ENCODE measurements at regions not wholly inside any gene's neighbourhood (a gene's known extent, or its start where the extent isn't known, plus 50 kb on each side); places are given as distances from the start of the nearest gene placed in this dataset.

- DNase-seq, result no peak
- Histone ChIP-seq H3K4me1 (ENCODE audit: control insufficient read depth, insufficient read depth, low read depth, low read length) (no peaks in the 10 kb centered on the region), H3K14ac (ENCODE audit: low read length in 2 of 2) (no peak overlapping the region), H3K4me3 (ENCODE audit: insufficient read depth in 1 of 2, low read depth in 1 of 2, low read length in 2 of 2) (no peak overlapping the region), H2AFZ (ENCODE audit: low read depth, low read length) (no peak overlapping the region), H3K4ac (ENCODE audit: low read depth in 1 of 2, low read length in 2 of 2) (no peak overlapping the region), H3K36me3 (ENCODE audit: control insufficient read depth in 1 of 2, insufficient read depth in 2 of 2, low read depth in 1 of 2, low read length in 2 of 2) (no peaks in the 10 kb centered on the region), H3K9me3 (ENCODE audit: control insufficient read depth, low read length) (peaks cover 11% of the 10 kb centered on the region), H3K4me2 (ENCODE audit: low read length, poor library complexity, severe bottlenecking) (no peak overlapping the region), H3K9ac (ENCODE audit: low read length) (no peak overlapping the region), H2AK5ac (ENCODE audit: low read length, severe bottlenecking) (no peak overlapping the region), H3K23ac (ENCODE audit: low read length in 2 of 2) (no peak overlapping the region), H2BK5ac (ENCODE audit: low read depth, low read length, poor library complexity, severe bottlenecking) (no peak overlapping the region), H4K91ac (ENCODE audit: low read length) (no peak overlapping the region), H2BK120ac (ENCODE audit: low read depth, low read length) (no peak overlapping the region), H3K27ac (ENCODE audit: low read length, poor library complexity, severe bottlenecking) (no peak overlapping the region), H2BK15ac (ENCODE audit: low read depth, poor library complexity, severe bottlenecking) (no peak overlapping the region), H3K27me3 (ENCODE audit: control insufficient read depth in 1 of 2, insufficient read depth in 1 of 2, low read length in 2 of 2) (no peaks in the 10 kb centered on the region), H3K79me1 (replicated peaks; ENCODE audit: low read length, poor library complexity, severe bottlenecking) (no peaks in the 10 kb centered on the region), H2BK12ac (ENCODE audit: low read length in 2 of 2) (no peak overlapping the region), H3K18ac (ENCODE audit: low read depth in 1 of 2, low read length in 2 of 2) (no peak overlapping the region), H4K8ac (ENCODE audit: low read length) (no peak overlapping the region)
- 95% methylated on average over 1 of the region's 1 CpG for WGBS
Observed at GRCh38 chr11:22567759-22568158, 57.9 kb downstream of the FANCF start.

GRCh38 chr11:22566293-22566692 is 59.3 kb downstream of the FANCF start:
- WGBS, result 67% methylated on average over 2 of the region's 2 CpGs

DNA sequence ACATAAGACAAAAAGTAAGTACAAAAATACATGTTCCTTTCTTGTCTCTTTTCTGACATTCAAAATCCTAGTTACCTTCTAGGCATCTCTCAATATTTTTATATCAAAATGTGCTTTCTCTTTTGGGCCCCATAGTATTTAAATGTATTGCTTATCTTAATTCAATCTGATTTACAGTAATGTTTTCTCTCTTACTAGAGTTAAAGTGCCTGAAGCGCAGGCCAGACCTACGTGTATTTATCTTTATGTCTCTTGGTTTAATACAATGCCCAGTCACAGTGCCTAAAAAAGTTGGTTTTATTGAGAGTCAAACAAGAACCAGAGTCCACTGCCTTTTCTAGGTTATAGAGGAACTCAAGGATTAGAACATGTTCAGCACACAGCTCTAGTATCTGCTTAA is 64.3 kb downstream of the FANCF start:
- no peak overlapping the region for H3K9ac ChIP-seq (ENCODE audit: low read length)
- H3K27ac ChIP-seq (ENCODE audit: low read length, poor library complexity, severe bottlenecking), result no peak overlapping the region
- no peak overlapping the region for H3K4me3 ChIP-seq (ENCODE audit: insufficient read depth in 1 of 2, low read depth in 1 of 2, low read length in 2 of 2)
- H3K4ac ChIP-seq (ENCODE audit: low read depth in 1 of 2, low read length in 2 of 2), result no peak overlapping the region
- no peak overlapping the region for H4K91ac ChIP-seq (ENCODE audit: low read length)
- H3K18ac ChIP-seq (ENCODE audit: low read depth in 1 of 2, low read length in 2 of 2), result no peak overlapping the region
- H3K23ac ChIP-seq (ENCODE audit: low read length in 2 of 2), result no peak overlapping the region
- H3K79me1 ChIP-seq (replicated peaks; ENCODE audit: low read length, poor library complexity, severe bottlenecking), result no peaks in the 10 kb centered on the region
- no peak for DNase-seq
- WGBS, result 100% methylated on average over 1 of the region's 2 CpGs
- H2BK5ac ChIP-seq (ENCODE audit: low read depth, low read length, poor library complexity, severe bottlenecking), result no peak overlapping the region
- H3K4me2 ChIP-seq (ENCODE audit: low read length, poor library complexity, severe bottlenecking), result no peak overlapping the region
- H3K4me1 ChIP-seq (ENCODE audit: control insufficient read depth, insufficient read depth, low read depth, low read length), result no peaks in the 10 kb centered on the region
- no peak overlapping the region for H2BK120ac ChIP-seq (ENCODE audit: low read depth, low read length)
- no peaks in the 10 kb centered on the region for H3K27me3 ChIP-seq (ENCODE audit: control insufficient read depth in 1 of 2, insufficient read depth in 1 of 2, low read length in 2 of 2)
- no peaks in the 10 kb centered on the region for H3K36me3 ChIP-seq (ENCODE audit: control insufficient read depth in 1 of 2, insufficient read depth in 2 of 2, low read depth in 1 of 2, low read length in 2 of 2)
- H4K8ac ChIP-seq (ENCODE audit: low read length), result no peak overlapping the region
- no peak overlapping the region for H3K14ac ChIP-seq (ENCODE audit: low read length in 2 of 2)
- H2BK15ac ChIP-seq (ENCODE audit: low read depth, poor library complexity, severe bottlenecking), result no peak overlapping the region
- no peak overlapping the region for H2BK12ac ChIP-seq (ENCODE audit: low read length in 2 of 2)
- no peak overlapping the region for H2AFZ ChIP-seq (ENCODE audit: low read depth, low read length)
- no peak overlapping the region for H2AK5ac ChIP-seq (ENCODE audit: low read length, severe bottlenecking)
- H3K9me3 ChIP-seq (ENCODE audit: control insufficient read depth, low read length), result peaks cover 11% of the 10 kb centered on the region

More at GRCh38 chr11:22566293-22566692, 59.3 kb downstream of the FANCF start:
- H2AK5ac ChIP-seq (ENCODE audit: low read length, severe bottlenecking), result no peak overlapping the region
- no peak overlapping the region for H3K4ac ChIP-seq (ENCODE audit: low read depth in 1 of 2, low read length in 2 of 2)
- no peak overlapping the region for H2BK120ac ChIP-seq (ENCODE audit: low read depth, low read length)
- H3K27me3 ChIP-seq (ENCODE audit: control insufficient read depth in 1 of 2, insufficient read depth in 1 of 2, low read length in 2 of 2), result no peaks in the 10 kb centered on the region
- H3K4me2 ChIP-seq (ENCODE audit: low read length, poor library complexity, severe bottlenecking), result no peak overlapping the region
- no peak overlapping the region for H4K91ac ChIP-seq (ENCODE audit: low read length)
- no peak overlapping the region for H2BK15ac ChIP-seq (ENCODE audit: low read depth, poor library complexity, severe bottlenecking)
- H3K4me1 ChIP-seq (ENCODE audit: control insufficient read depth, insufficient read depth, low read depth, low read length), result no peaks in the 10 kb centered on the region
- no peak overlapping the region for H2BK12ac ChIP-seq (ENCODE audit: low read length in 2 of 2)
- DNase-seq, result no peak
- H2BK5ac ChIP-seq (ENCODE audit: low read depth, low read length, poor library complexity, severe bottlenecking), result no peak overlapping the region
- no peak overlapping the region for H3K4me3 ChIP-seq (ENCODE audit: insufficient read depth in 1 of 2, low read depth in 1 of 2, low read length in 2 of 2)
- no peak overlapping the region for H3K27ac ChIP-seq (ENCODE audit: low read length, poor library complexity, severe bottlenecking)
- no peak overlapping the region for H2AFZ ChIP-seq (ENCODE audit: low read depth, low read length)
- peaks cover 11% of the 10 kb centered on the region for H3K9me3 ChIP-seq (ENCODE audit: control insufficient read depth, low read length)
- no peak overlapping the region for H3K23ac ChIP-seq (ENCODE audit: low read length in 2 of 2)
- no peak overlapping the region for H3K14ac ChIP-seq (ENCODE audit: low read length in 2 of 2)
- H3K36me3 ChIP-seq (ENCODE audit: control insufficient read depth in 1 of 2, insufficient read depth in 2 of 2, low read depth in 1 of 2, low read length in 2 of 2), result no peaks in the 10 kb centered on the region
- H4K8ac ChIP-seq (ENCODE audit: low read length), result no peak overlapping the region
- no peak overlapping the region for H3K9ac ChIP-seq (ENCODE audit: low read length)
- no peak overlapping the region for H3K18ac ChIP-seq (ENCODE audit: low read depth in 1 of 2, low read length in 2 of 2)
- H3K79me1 ChIP-seq (replicated peaks; ENCODE audit: low read length, poor library complexity, severe bottlenecking), result no peaks in the 10 kb centered on the region

DNA sequence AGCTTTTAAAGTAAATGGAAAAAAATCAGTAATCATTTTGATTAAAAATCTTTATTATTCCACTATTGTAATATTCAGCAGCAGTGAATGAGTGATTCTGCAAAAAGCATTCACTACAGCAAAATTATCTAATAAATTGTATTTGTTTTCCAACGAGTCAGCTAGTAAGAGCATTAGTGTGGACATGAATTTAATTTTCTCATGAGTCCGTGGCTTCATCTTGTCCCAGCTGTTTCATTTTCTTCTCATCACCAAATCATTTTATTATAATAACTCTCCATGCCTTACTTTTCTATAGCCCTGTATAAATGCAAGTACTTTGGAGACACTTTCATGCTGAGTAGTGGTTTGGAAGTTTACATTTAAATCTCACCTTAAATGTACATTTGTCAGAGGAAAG is 66.2 kb downstream of the FANCF start:
- WGBS, result 50% methylated on average over 1 of the region's 2 CpGs
- no peak overlapping the region for H3K23ac ChIP-seq (ENCODE audit: low read length in 2 of 2)
- H3K4me1 ChIP-seq (ENCODE audit: control insufficient read depth, insufficient read depth, low read depth, low read length), result no peaks in the 10 kb centered on the region
- H4K91ac ChIP-seq (ENCODE audit: low read length), result no peak overlapping the region
- H2BK12ac ChIP-seq (ENCODE audit: low read length in 2 of 2), result no peak overlapping the region
- H3K27ac ChIP-seq (ENCODE audit: low read length, poor library complexity, severe bottlenecking), result no peak overlapping the region
- no peak overlapping the region for H2AK5ac ChIP-seq (ENCODE audit: low read length, severe bottlenecking)
- no peaks in the 10 kb centered on the region for H3K27me3 ChIP-seq (ENCODE audit: control insufficient read depth in 1 of 2, insufficient read depth in 1 of 2, low read length in 2 of 2)
- H2AFZ ChIP-seq (ENCODE audit: low read depth, low read length), result no peak overlapping the region
- H3K4me3 ChIP-seq (ENCODE audit: insufficient read depth in 1 of 2, low read depth in 1 of 2, low read length in 2 of 2), result no peak overlapping the region
- no peak overlapping the region for H3K18ac ChIP-seq (ENCODE audit: low read depth in 1 of 2, low read length in 2 of 2)
- no peak overlapping the region for H2BK120ac ChIP-seq (ENCODE audit: low read depth, low read length)
- DNase-seq, result no peak
- no peak overlapping the region for H3K14ac ChIP-seq (ENCODE audit: low read length in 2 of 2)
- peaks cover 11% of the 10 kb centered on the region for H3K9me3 ChIP-seq (ENCODE audit: control insufficient read depth, low read length)
- H3K36me3 ChIP-seq (ENCODE audit: control insufficient read depth in 1 of 2, insufficient read depth in 2 of 2, low read depth in 1 of 2, low read length in 2 of 2), result no peaks in the 10 kb centered on the region
- no peak overlapping the region for H3K4ac ChIP-seq (ENCODE audit: low read depth in 1 of 2, low read length in 2 of 2)
- no peaks in the 10 kb centered on the region for H3K79me1 ChIP-seq (replicated peaks; ENCODE audit: low read length, poor library complexity, severe bottlenecking)
- no peak overlapping the region for H3K4me2 ChIP-seq (ENCODE audit: low read length, poor library complexity, severe bottlenecking)
- no peak overlapping the region for H4K8ac ChIP-seq (ENCODE audit: low read length)
- no peak overlapping the region for H3K9ac ChIP-seq (ENCODE audit: low read length)
- no peak overlapping the region for H2BK15ac ChIP-seq (ENCODE audit: low read depth, poor library complexity, severe bottlenecking)
- H2BK5ac ChIP-seq (ENCODE audit: low read depth, low read length, poor library complexity, severe bottlenecking), result no peak overlapping the region
